Keratinocyte (primary cell): ENCODE measurements at regions not wholly inside any gene's neighbourhood (a gene's known extent, or its start where the extent isn't known, plus 50 kb on each side); places are given as distances from the start of the nearest gene placed in this dataset.

Source experiments
- EZH2 ChIP-seq: IDR thresholded peaks from one replicate; pipeline ENCODE4 v1.6.1; 2012; ENCODE audit warnings: inconsistent platforms, mild to moderate bottlenecking, low read length, moderate library complexity
- TF ChIP-seq, protein P1 (sequence below), 3 experiments: IDR thresholded peaks in 1 of 3; conservative IDR thresholded peaks in 1 of 3; optimal IDR thresholded peaks in 1 of 3; 2 replicates in 2 of 3; 3 replicates in 1 of 3; pipeline versions ENCODE3 to v1.5.1; 2011; ENCODE audit warnings: low read length in 3 of 3, mild to moderate bottlenecking in 3 of 3, moderate library complexity in 2 of 3, control low read depth in 1 of 3, inconsistent platforms in 1 of 3; ENCODE audit not compliant: insufficient read depth in 2 of 3; ENCODE audit errors: extremely low read depth in 1 of 3

DNA sequence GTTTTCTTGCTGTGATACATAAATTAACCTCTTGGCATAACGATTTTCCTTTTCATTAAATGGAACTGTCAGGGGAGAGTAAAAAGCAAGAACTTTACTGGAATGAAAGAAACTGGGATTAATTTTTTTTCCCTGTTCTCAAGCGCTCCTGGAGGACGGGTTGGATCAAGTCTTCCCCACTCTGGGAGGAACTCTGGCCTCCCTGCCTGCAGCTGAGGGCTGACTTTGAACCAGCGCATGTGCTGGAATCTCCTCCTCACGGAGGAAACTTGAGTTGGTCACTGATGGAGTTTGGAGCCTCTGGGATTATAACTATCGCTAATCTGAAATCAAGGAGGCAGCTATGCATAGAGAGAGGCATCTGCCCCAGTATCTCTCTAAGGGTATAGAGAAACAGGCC is 406.4 kb upstream of the TMEM132C start:
- TF ChIP-seq, protein P1, sequence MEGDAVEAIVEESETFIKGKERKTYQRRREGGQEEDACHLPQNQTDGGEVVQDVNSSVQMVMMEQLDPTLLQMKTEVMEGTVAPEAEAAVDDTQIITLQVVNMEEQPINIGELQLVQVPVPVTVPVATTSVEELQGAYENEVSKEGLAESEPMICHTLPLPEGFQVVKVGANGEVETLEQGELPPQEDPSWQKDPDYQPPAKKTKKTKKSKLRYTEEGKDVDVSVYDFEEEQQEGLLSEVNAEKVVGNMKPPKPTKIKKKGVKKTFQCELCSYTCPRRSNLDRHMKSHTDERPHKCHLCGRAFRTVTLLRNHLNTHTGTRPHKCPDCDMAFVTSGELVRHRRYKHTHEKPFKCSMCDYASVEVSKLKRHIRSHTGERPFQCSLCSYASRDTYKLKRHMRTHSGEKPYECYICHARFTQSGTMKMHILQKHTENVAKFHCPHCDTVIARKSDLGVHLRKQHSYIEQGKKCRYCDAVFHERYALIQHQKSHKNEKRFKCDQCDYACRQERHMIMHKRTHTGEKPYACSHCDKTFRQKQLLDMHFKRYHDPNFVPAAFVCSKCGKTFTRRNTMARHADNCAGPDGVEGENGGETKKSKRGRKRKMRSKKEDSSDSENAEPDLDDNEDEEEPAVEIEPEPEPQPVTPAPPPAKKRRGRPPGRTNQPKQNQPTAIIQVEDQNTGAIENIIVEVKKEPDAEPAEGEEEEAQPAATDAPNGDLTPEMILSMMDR (optimal IDR thresholded peaks at IDR 0.05 in 1 of 3, IDR thresholded peaks at IDR 0.05 in 1 of 3, conservative IDR thresholded peaks at IDR 0.05 in 1 of 3; ENCODE audit: extremely low read depth in 1 of 3, insufficient read depth in 2 of 3, low read length in 3 of 3): no peak
- TF ChIP-seq EZH2: no peak
